SJCRH30 (cell line): ENCODE measurements at regions not wholly inside any gene's neighbourhood (a gene's known extent, or its start where the extent isn't known, plus 50 kb on each side); places are given as distances from the start of the nearest gene placed in this dataset.
A peak's percentile ranks its signal among the peaks of the same experiment; 100 is the strongest.
"Not testable (repeated sequence)": the region's sequence is repeated elsewhere in the genome, so short reads cannot be mapped to it uniquely, and the experiment has no call there.

ENCODE experiments used
- DNase-seq, 2 experiments: peaks; one replicate each; pipeline ENCODE4 v3.0.0-alpha.2; 2015 to 2020
- H3K27ac ChIP-seq: fragments of 250-450 bp; sonication (Bioruptor Pico); 2 replicates; pipeline ENCODE4 v1.5.1; 2020; ENCODE audit warnings: mild to moderate bottlenecking, moderate library complexity
- H3K27me3 ChIP-seq: fragments of 250-450 bp; sonication (Bioruptor Pico); 2 replicates; pipeline ENCODE4 v1.5.1; 2020; ENCODE audit warnings: mild to moderate bottlenecking, moderate library complexity
- H3K36me3 ChIP-seq: fragments of 250-450 bp; sonication (Bioruptor Pico); 2 replicates; pipeline ENCODE4 v1.5.1; 2020; ENCODE audit warnings: mild to moderate bottlenecking, moderate library complexity
- H3K4me1 ChIP-seq: fragments of 250-450 bp; sonication (Bioruptor Pico); 2 replicates; pipeline ENCODE4 v1.5.1; 2020; ENCODE audit warnings: mild to moderate bottlenecking, moderate library complexity
- H3K4me3 ChIP-seq: fragments of 250-450 bp; sonication (Bioruptor Pico); 2 replicates; pipeline ENCODE4 v1.5.1; 2020; ENCODE audit warnings: mild to moderate bottlenecking, moderate library complexity
- H3K9me3 ChIP-seq: fragments of 250-450 bp; sonication (Bioruptor Pico); replicated peaks from 2 replicates; pipeline ENCODE4 v1.5.1; 2020; ENCODE audit warnings: mild to moderate bottlenecking, moderate library complexity

GRCh38 chr9:29241320-29241719 lies 1668.0 kb upstream of the C9orf72 start:
- no peaks in the 10 kb centered on the region for H3K36me3 ChIP-seq
- H3K27me3 ChIP-seq = no peaks in the 10 kb centered on the region
- DNase-seq = no peak
- H3K9me3 ChIP-seq = no peaks in the 10 kb centered on the region
- H3K4me1 ChIP-seq = no peaks in the 10 kb centered on the region
- no peak overlapping the region for H3K4me3 ChIP-seq
- no peak overlapping the region for H3K27ac ChIP-seq

DNA sequence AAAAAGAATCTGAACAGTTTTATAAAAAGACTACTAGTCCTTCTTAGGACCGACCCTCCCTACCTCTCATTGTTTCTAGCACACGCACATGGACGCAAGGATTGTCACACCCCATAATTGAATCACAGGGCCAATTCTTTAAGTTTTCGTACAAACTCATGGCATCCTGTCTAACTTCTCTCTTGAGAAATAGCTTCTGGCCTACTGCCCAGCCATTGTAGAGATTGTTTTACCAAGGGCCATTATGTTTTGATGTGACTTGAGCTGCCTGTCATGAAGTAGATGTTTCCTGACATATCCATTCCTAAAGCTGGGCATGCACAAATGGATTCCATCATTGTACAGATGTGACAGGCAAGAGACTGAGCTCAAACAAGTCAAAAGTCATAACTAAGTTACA lies 1672.1 kb upstream of the C9orf72 start:
- Histone ChIP-seq H3K4me1 (no peaks in the 10 kb centered on the region), H3K27ac (no peak overlapping the region), H3K4me3 (no peak overlapping the region), H3K27me3 (no peaks in the 10 kb centered on the region), H3K36me3 (no peaks in the 10 kb centered on the region), H3K9me3 (no peaks in the 10 kb centered on the region)
- no peak for DNase-seq

GRCh38 chr9:29270400-29270799 lies 1697.1 kb upstream of the C9orf72 start:
- not testable (repeated sequence) for DNase-seq, H3K27me3 ChIP-seq, H3K9me3 ChIP-seq, H3K27ac ChIP-seq, H3K4me1 ChIP-seq, H3K36me3 ChIP-seq, H3K4me3 ChIP-seq

DNA sequence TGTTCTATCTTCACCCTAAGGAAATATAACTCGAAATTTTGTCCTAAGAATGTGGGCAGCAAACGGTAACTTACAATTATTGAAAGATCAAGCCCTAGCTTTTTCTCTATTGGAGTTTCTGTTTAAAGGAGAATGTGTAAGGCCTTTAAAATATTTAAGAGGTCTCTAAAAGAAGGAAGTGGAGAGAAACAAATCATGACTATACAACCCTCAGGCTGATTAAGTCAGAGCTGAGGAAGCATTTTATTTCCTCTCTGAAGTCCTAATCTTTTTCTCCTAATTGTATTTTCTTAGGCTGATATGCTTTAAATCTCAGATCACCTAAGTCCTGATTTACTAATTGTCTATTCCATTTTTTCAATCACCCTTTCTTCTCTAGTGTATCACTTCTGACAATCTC lies 1708.8 kb upstream of the C9orf72 start:
- no peaks in the 10 kb centered on the region for H3K9me3 ChIP-seq
- no peaks in the 10 kb centered on the region for H3K27me3 ChIP-seq
- no peak overlapping the region for H3K27ac ChIP-seq
- H3K4me3 ChIP-seq = no peak overlapping the region
- DNase-seq = no peak
- H3K4me1 ChIP-seq = no peaks in the 10 kb centered on the region
- H3K36me3 ChIP-seq = no peaks in the 10 kb centered on the region

GRCh38 chr9:29285818-29286217 lies 1712.5 kb upstream of the C9orf72 start:
- H3K9me3 ChIP-seq = no peaks in the 10 kb centered on the region
- no peak overlapping the region for H3K4me3 ChIP-seq
- H3K36me3 ChIP-seq = no peaks in the 10 kb centered on the region
- no peaks in the 10 kb centered on the region for H3K4me1 ChIP-seq
- H3K27ac ChIP-seq = no peak overlapping the region
- DNase-seq = peak in 1 of 2 experiments; percentile 13
- no peaks in the 10 kb centered on the region for H3K27me3 ChIP-seq

DNA sequence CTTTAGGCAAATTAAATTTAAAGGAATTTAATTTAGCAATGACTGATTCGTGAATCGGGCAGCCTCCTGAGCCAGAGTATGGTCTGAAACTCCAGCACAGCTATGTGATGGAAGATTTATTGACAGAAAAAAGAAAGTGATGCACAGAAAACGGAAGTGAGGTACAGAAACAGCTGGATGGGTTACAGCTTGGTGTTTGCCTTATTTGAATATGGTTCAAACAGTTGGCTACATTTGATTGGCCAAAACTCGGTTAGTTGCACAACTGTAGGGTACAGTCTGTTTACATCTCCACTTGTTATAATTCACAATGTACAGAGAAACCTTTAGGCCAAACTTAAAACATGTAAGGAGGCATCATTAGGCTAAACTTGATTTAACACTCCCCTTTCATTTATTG lies 1716.1 kb upstream of the C9orf72 start:
- Histone ChIP-seq H3K27me3 (no peaks in the 10 kb centered on the region), H3K4me1 (no peaks in the 10 kb centered on the region)
- DNase-seq = no peak

DNA sequence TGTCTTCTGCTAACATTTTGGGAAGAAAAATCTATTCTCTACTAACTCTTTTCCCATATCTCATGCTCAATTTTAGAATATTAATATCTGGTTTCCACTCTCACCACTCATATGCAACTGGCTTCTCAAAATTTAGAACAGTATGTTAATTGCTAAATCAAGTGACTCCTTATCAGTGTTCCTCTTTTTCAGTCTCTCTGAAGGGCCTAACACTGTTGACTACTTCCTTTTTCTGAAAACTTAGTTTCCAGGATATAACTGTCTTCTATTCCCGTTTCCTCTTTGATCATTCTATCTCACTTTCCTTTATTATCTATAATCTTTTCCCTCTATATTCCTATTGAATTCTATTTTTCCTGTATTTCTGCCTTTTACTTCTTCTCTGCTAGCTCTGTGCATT lies 1717.2 kb upstream of the C9orf72 start:
- H3K27me3 ChIP-seq = no peaks in the 10 kb centered on the region
- H3K27ac ChIP-seq = no peak overlapping the region
- H3K36me3 ChIP-seq = no peaks in the 10 kb centered on the region
- no peak overlapping the region for H3K4me3 ChIP-seq
- H3K4me1 ChIP-seq = no peaks in the 10 kb centered on the region
- DNase-seq = no peak
- 0 out of 2 replicates have a peak, but pooled peaks cover 4% of the 10 kb centered on the region for H3K9me3 ChIP-seq

More for the DNA sequence above, 1716.1 kb upstream of the C9orf72 start:
- H3K4me3 ChIP-seq = no peak overlapping the region
- H3K9me3 ChIP-seq = 0 out of 2 replicates have a peak, but pooled peaks cover 4% of the 10 kb centered on the region
- no peaks in the 10 kb centered on the region for H3K36me3 ChIP-seq
- no peak overlapping the region for H3K27ac ChIP-seq

DNA sequence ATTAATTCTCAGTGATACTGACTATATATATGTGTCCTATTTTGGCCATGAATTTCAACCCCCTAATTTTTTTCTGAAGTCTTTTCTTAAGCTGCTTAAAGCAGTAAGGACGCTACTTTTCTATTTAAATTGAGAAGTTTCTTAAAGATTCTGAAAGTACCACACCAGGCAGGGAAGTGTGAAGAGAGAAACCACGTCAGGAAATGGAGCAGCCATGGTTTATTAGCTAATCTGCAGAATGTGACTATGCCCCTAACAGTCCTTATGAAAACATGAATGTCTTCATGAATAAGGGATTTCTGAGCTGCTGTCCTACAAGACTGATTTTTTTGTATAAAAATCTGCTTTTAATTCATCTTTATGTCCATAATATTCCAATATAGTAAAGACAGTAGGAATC lies 1724.3 kb upstream of the C9orf72 start:
- DNase-seq = no peak
- no peaks in the 10 kb centered on the region for H3K27me3 ChIP-seq
- no peaks in the 10 kb centered on the region for H3K36me3 ChIP-seq
- H3K9me3 ChIP-seq = 0 out of 2 replicates have a peak, but pooled peaks cover 4% of the 10 kb centered on the region
- H3K27ac ChIP-seq = no peak overlapping the region
- no peaks in the 10 kb centered on the region for H3K4me1 ChIP-seq
- H3K4me3 ChIP-seq = no peak overlapping the region

GRCh38 chr9:29311221-29311620 lies 1737.9 kb upstream of the C9orf72 start:
- no peaks in the 10 kb centered on the region for H3K27me3 ChIP-seq
- H3K4me3 ChIP-seq = no peak overlapping the region
- H3K9me3 ChIP-seq = no peaks in the 10 kb centered on the region
- H3K4me1 ChIP-seq = no peaks in the 10 kb centered on the region
- H3K36me3 ChIP-seq = no peaks in the 10 kb centered on the region
- no peak for DNase-seq
- no peak overlapping the region for H3K27ac ChIP-seq

- Histone ChIP-seq H3K27me3 (no peaks in the 10 kb centered on the region), H3K4me3 (no peak overlapping the region), H3K36me3 (no peaks in the 10 kb centered on the region), H3K27ac (no peak overlapping the region), H3K9me3 (no peaks in the 10 kb centered on the region), H3K4me1 (no peaks in the 10 kb centered on the region)
- DNase-seq = no peak
These were observed 1739.0 kb upstream of the C9orf72 start for GRCh38 chr9:29312327-29312726.

- Histone ChIP-seq H3K27me3 (no peaks in the 10 kb centered on the region), H3K9me3 (no peaks in the 10 kb centered on the region), H3K27ac (no peak overlapping the region), H3K4me1 (no peaks in the 10 kb centered on the region), H3K36me3 (no peaks in the 10 kb centered on the region), H3K4me3 (no peak overlapping the region)
- DNase-seq = no peak
These were observed 1746.6 kb upstream of the C9orf72 start for GRCh38 chr9:29319736-29320513.

- Histone ChIP-seq H3K27ac (no peak overlapping the region), H3K36me3 (no peaks in the 10 kb centered on the region), H3K4me3 (no peak overlapping the region), H3K4me1 (no peaks in the 10 kb centered on the region), H3K27me3 (no peaks in the 10 kb centered on the region), H3K9me3 (no peaks in the 10 kb centered on the region)
- DNase-seq = no peak
These were observed 1749.0 kb upstream of the C9orf72 start for GRCh38 chr9:29322240-29322639.

GRCh38 chr9:29325894-29326293 lies 1752.6 kb upstream of the C9orf72 start:
- no peak for DNase-seq
- no peaks in the 10 kb centered on the region for H3K9me3 ChIP-seq

DNA sequence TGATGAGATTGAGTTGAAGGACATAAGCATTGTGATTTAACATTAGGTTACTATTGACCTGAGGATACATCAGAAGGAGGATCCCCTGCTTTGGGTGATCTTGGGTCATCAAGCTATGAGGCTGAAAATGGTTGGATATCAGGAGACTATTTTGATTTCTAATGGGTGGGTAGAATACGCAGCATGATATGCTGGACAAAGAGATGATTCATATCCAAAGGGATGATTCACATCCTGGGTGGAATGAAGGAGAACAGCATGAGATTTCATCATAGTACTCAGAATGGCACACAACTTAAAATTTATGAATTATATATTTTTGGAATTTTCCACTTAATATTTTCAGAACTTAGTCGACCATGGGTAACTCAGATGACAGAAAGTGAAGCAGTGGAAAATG lies 1759.5 kb upstream of the C9orf72 start:
- Histone ChIP-seq H3K9me3 (no peaks in the 10 kb centered on the region), H3K27ac (no peak overlapping the region), H3K4me1 (no peaks in the 10 kb centered on the region), H3K4me3 (no peak overlapping the region), H3K27me3 (no peaks in the 10 kb centered on the region), H3K36me3 (no peaks in the 10 kb centered on the region)
- DNase-seq = no peak

More at GRCh38 chr9:29325894-29326293, 1752.6 kb upstream of the C9orf72 start:
- Histone ChIP-seq H3K4me3 (no peak overlapping the region), H3K36me3 (no peaks in the 10 kb centered on the region), H3K4me1 (no peaks in the 10 kb centered on the region), H3K27ac (no peak overlapping the region), H3K27me3 (no peaks in the 10 kb centered on the region)

DNA sequence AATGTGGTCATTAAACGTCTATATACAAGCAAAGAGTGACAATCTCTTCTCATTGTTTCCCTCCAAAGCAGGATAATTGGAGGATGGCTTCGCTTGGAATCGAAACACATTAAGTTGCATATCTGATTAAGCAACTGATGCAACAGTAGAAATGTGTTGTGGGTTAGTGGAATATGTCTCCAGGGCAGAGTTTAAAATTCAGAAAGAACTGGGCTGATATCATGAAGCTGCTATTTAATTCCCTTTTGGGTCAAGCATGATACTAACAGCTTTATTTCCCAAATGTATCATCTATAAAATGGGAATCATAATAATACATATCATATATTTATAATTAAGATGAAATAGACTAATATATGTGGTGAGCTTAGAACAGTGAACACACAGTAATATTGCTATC lies 1763.0 kb upstream of the C9orf72 start:
- no peaks in the 10 kb centered on the region for H3K9me3 ChIP-seq
- no peaks in the 10 kb centered on the region for H3K4me1 ChIP-seq
- DNase-seq = no peak
- no peaks in the 10 kb centered on the region for H3K36me3 ChIP-seq
- H3K4me3 ChIP-seq = no peak overlapping the region
- H3K27me3 ChIP-seq = no peaks in the 10 kb centered on the region
- no peak overlapping the region for H3K27ac ChIP-seq

- Histone ChIP-seq H3K36me3 (no peaks in the 10 kb centered on the region), H3K27me3 (no peaks in the 10 kb centered on the region), H3K4me1 (no peaks in the 10 kb centered on the region), H3K9me3 (no peaks in the 10 kb centered on the region), H3K27ac (no peak overlapping the region), H3K4me3 (no peak overlapping the region)
- DNase-seq = no peak
These were observed 1766.1 kb upstream of the C9orf72 start for GRCh38 chr9:29339387-29339786.
